PC-3 (cell line): ENCODE measurements at regions not wholly inside any gene's neighbourhood (a gene's known extent, or its start where the extent isn't known, plus 50 kb on each side); places are given as distances from the start of the nearest gene placed in this dataset.

Experiments
- ATAC-seq: fragments of 200-7000 bp; cut with Tn5 transposase; 2 replicates; pipeline ENCODE4 v1.9.1; 2020; ENCODE audit warnings: mild to moderate bottlenecking, moderate library complexity
- BruUV-seq: library from RNA; stranded (reverse); fragments of 400-500 nt; replicated peaks from 2 replicates; lab custom pipeline; 2021; lab: Mats Ljungman, UMichigan
- CTCF ChIA-PET: fragments of 300-600 bp; sonication (Branson Sonifier 250); formaldehyde crosslinking; loops from one replicate; lab custom pipeline; 2022; ENCODE audit warnings: antibody characterized with exemption; lab: Charles Lee
- POLR2A ChIA-PET: fragments of 300-600 bp; sonication (Branson Sonifier 250); formaldehyde crosslinking; loops from one replicate; lab custom pipeline; 2022; ENCODE audit warnings: antibody characterized with exemption; ENCODE audit not compliant: unreplicated experiment; lab: Charles Lee
- DNase-seq: peaks from one replicate; pipeline ENCODE4 v3.0.0-alpha.2; 2015
- H2AFZ ChIP-seq: fragments of 300-600 bp; sonication (generic); 2 replicates; pipeline ENCODE4 v1.6.0; 2016; ENCODE audit warnings: antibody characterized with exemption, low read length
- H3F3A ChIP-seq: fragments of 300-600 bp; sonication (generic); one replicate; pipeline ENCODE4 v1.6.0; 2017; ENCODE audit warnings: antibody characterized with exemption, low read length, control low read depth, mild to moderate bottlenecking; ENCODE audit not compliant: unreplicated experiment
- H3K27ac ChIP-seq: fragments of 300-600 bp; sonication (generic); 2 replicates; pipeline ENCODE4 v1.5.1; 2016; ENCODE audit warnings: mild to moderate bottlenecking, low read length
- H3K27me3 ChIP-seq: fragments of 300-600 bp; sonication (generic); 2 replicates; pipeline ENCODE4 v1.6.1; 2016; ENCODE audit warnings: low read length, mixed read lengths
- H3K36me3 ChIP-seq: fragments of 300-600 bp; sonication (generic); 2 replicates; pipeline ENCODE4 v1.6.1; 2016; ENCODE audit warnings: low read depth, mixed run types, low read length, mixed read lengths
- H3K4me1 ChIP-seq: fragments of 300-600 bp; sonication (generic); 2 replicates; pipeline ENCODE4 v1.5.1; 2016; ENCODE audit warnings: low read length; ENCODE audit not compliant: insufficient read depth
- H3K4me2 ChIP-seq: fragments of 300-600 bp; sonication (generic); 2 replicates; pipeline ENCODE4 v1.6.0; 2016; ENCODE audit warnings: low read length
- H3K4me3 ChIP-seq: fragments of 300-600 bp; sonication (generic); 2 replicates; pipeline ENCODE4 v1.5.1; 2016; ENCODE audit warnings: mild to moderate bottlenecking, low read length, mixed read lengths
- H3K79me2 ChIP-seq: fragments of 300-600 bp; sonication (generic); 2 replicates; pipeline ENCODE4 v1.6.1; 2017; ENCODE audit warnings: low read length, mixed read lengths
- H3K9ac ChIP-seq: fragments of 300-600 bp; sonication (generic); 2 replicates; pipeline ENCODE4 v1.6.0; 2016; ENCODE audit warnings: mild to moderate bottlenecking, low read length
- H3K9me2 ChIP-seq: fragments of 300-600 bp; sonication (generic); replicated peaks from 2 replicates; pipeline ENCODE4 v1.6.1; 2016; ENCODE audit warnings: mixed run types, low read length, mixed read lengths
- H3K9me3 ChIP-seq: fragments of 300-600 bp; sonication (generic); 2 replicates; pipeline ENCODE4 v1.6.1; 2016; ENCODE audit warnings: low read length, mixed read lengths
- H4K20me1 ChIP-seq: fragments of 300-600 bp; sonication (generic); 2 replicates; pipeline ENCODE4 v1.6.1; 2016; ENCODE audit warnings: low read length, mixed read lengths
- CTCF ChIP-seq: fragments of 300-600 bp; sonication (generic); conservative IDR thresholded peaks from 2 replicates; pipeline ENCODE4 v1.5.1; 2017; ENCODE audit warnings: antibody characterized with exemption, low read depth, mild to moderate bottlenecking, low read length
- EZH2 ChIP-seq: fragments of 300-600 bp; sonication (generic); IDR thresholded peaks from one replicate; pipeline ENCODE4 v1.6.1; 2017; ENCODE audit warnings: antibody characterized with exemption, mild to moderate bottlenecking, low read length; ENCODE audit not compliant: unreplicated experiment
- EZH2phosphoT487 ChIP-seq: fragments of 300-600 bp; sonication (generic); IDR thresholded peaks from 2 replicates; pipeline ENCODE4 v1.6.1; 2018; ENCODE audit warnings: mild to moderate bottlenecking, antibody characterized with exemption, low read length, borderline replicate concordance
- intact Hi-C: fragments of 100-400 bp; cut with micrococcal nuclease; formaldehyde crosslinking; loops from 2 replicates; pipeline ENCODE4 v1.9.0; 2023

GRCh38 chr12:90170740-90171139 lies 462.1 kb upstream of the ATP2B1 start:
- Histone ChIP-seq H3K4me1 (no peaks in the 10 kb centered on the region), H3K4me2 (no peak overlapping the region), H3K27me3 (no peaks in the 10 kb centered on the region), H3K4me3 (no peak overlapping the region), H3K36me3 (no peaks in the 10 kb centered on the region), H3K27ac (no peak overlapping the region), H3K9me2 (no peaks in the 10 kb centered on the region), H3K79me2 (no peaks in the 10 kb centered on the region), H3F3A (no peaks in the 10 kb centered on the region), H3K9ac (no peak overlapping the region), H4K20me1 (no peaks in the 10 kb centered on the region), H3K9me3 (no peaks in the 10 kb centered on the region), H2AFZ (no peak overlapping the region)
- intact Hi-C loops, result no loop called here
- ATAC-seq, result no peak
- ChIA-PET POLR2A (no interaction called here), CTCF (no interaction called here)
- no TSS peak for BruUV-seq
- TF ChIP-seq EZH2 (no peak), EZH2phosphoT487 (no peak), CTCF (no peak)
- DNase-seq, result no peak

GRCh38 chr12:90167518-90168208 lies 459.0 kb upstream of the ATP2B1 start:
- no peak for ATAC-seq
- Histone ChIP-seq H3K4me3 (no peak overlapping the region), H4K20me1 (no peaks in the 10 kb centered on the region), H3K9me2 (no peaks in the 10 kb centered on the region), H3K27me3 (no peaks in the 10 kb centered on the region), H3F3A (no peaks in the 10 kb centered on the region), H2AFZ (no peak overlapping the region), H3K9me3 (no peaks in the 10 kb centered on the region), H3K27ac (no peak overlapping the region), H3K79me2 (no peaks in the 10 kb centered on the region), H3K9ac (no peak overlapping the region), H3K4me2 (no peak overlapping the region), H3K4me1 (no peaks in the 10 kb centered on the region), H3K36me3 (no peaks in the 10 kb centered on the region)
- intact Hi-C loops, result no loop called here
- no peak for TF ChIP-seq CTCF
- TF ChIP-seq EZH2, result no peak
- no peak for TF ChIP-seq EZH2phosphoT487
- no TSS peak for BruUV-seq
- POLR2A ChIA-PET, result no interaction called here
- CTCF ChIA-PET, result no interaction called here
- DNase-seq, result no peak

- ATAC-seq, result no peak
- TF ChIP-seq EZH2phosphoT487, result no peak
- no peak for TF ChIP-seq CTCF
- TF ChIP-seq EZH2, result no peak
- no peak overlapping the region for H3K4me2 ChIP-seq
These were observed 458.0 kb upstream of the ATP2B1 start for GRCh38 chr12:90166671-90167070.

More at GRCh38 chr12:90166671-90167070, 458.0 kb upstream of the ATP2B1 start:
- Histone ChIP-seq H3K9me3 (no peaks in the 10 kb centered on the region), H3K4me1 (no peaks in the 10 kb centered on the region), H3K27ac (no peak overlapping the region), H3K27me3 (no peaks in the 10 kb centered on the region), H3K9me2 (no peaks in the 10 kb centered on the region), H3K36me3 (no peaks in the 10 kb centered on the region), H3K79me2 (no peaks in the 10 kb centered on the region), H3F3A (no peaks in the 10 kb centered on the region), H3K9ac (no peak overlapping the region), H3K4me3 (no peak overlapping the region), H4K20me1 (no peaks in the 10 kb centered on the region), H2AFZ (no peak overlapping the region)
- DNase-seq, result no peak
- intact Hi-C loops, result no loop called here
- ChIA-PET CTCF (no interaction called here), POLR2A (no interaction called here)
- BruUV-seq, result no TSS peak
